Adrenal gland (tissue), 5 donors: ENCODE measurements at regions not wholly inside any gene's neighbourhood (a gene's known extent, or its start where the extent isn't known, plus 50 kb on each side); places are given as distances from the start of the nearest gene placed in this dataset.

ENCODE experiments used
- CTCF ChIP-seq, 6 experiments: fragments of 450-650 bp in 4 of 6; fragments of 200-600 bp in 2 of 6; sonication (generic) in 1 of 6; IDR thresholded peaks; 1 replicate in 5 of 6; 2 replicates in 1 of 6; pipeline versions ENCODE4 v1.5.1 to v1.8.0; 2016 to 2021; ENCODE audit warnings: antibody characterized with exemption in 6 of 6, mild to moderate bottlenecking in 2 of 6, moderate library complexity in 1 of 6
- POLR2A ChIP-seq, 2 donors: fragments of 450-650 bp; IDR thresholded peaks; one replicate each; pipeline ENCODE4 v1.6.1; 2017; ENCODE audit warnings: antibody characterized with exemption in 2 of 2, mild to moderate bottlenecking in 2 of 2, moderate library complexity in 1 of 2
- donor health status: DM: no; HTN: no; CAD: no.

- TF ChIP-seq CTCF (IDR thresholded peaks at IDR 0.05) (no peak), POLR2A (IDR thresholded peaks at IDR 0.05) (no peak)
These were observed 671.3 kb upstream of the TBX3 start for GRCh38 chr12:115355301-115355700.
